Lung (tissue), 11 donors: ENCODE measurements at regions not wholly inside any gene's neighbourhood (a gene's known extent, or its start where the extent isn't known, plus 50 kb on each side); places are given as distances from the start of the nearest gene placed in this dataset.

Experiments used
- ATAC-seq: fragments of 200-7000 bp; cut with Tn5 transposase; one replicate; pipeline ENCODE4 v1.9.1; 2020; ENCODE audit warnings: moderate number of reproducible peaks; ENCODE audit not compliant: insufficient read depth, low FRiP score
- DNase-seq, 3 donors: peaks; one replicate each; pipeline ENCODE4 v3.0.0-alpha.2; 2013 to 2017
- H3K27ac ChIP-seq, 2 donors: one replicate each; pipeline ENCODE4 v1.5.1; 2013; ENCODE audit warnings: mild to moderate bottlenecking in 2 of 2, moderate library complexity in 2 of 2, control low read depth in 1 of 2, inconsistent platforms in 1 of 2, low read depth in 1 of 2, low read length in 1 of 2
- H3K27me3 ChIP-seq, 3 donors: one replicate each; pipeline ENCODE4 v1.5.1; 2013; ENCODE audit warnings: low read length in 2 of 3; ENCODE audit not compliant: control insufficient read depth in 3 of 3, insufficient read depth in 3 of 3
- H3K36me3 ChIP-seq, 4 donors: one replicate each; pipeline ENCODE4 v1.5.1; 2013; ENCODE audit warnings: low read length in 4 of 4, mild to moderate bottlenecking in 1 of 4, moderate library complexity in 1 of 4; ENCODE audit not compliant: control insufficient read depth in 4 of 4, insufficient read depth in 4 of 4
- H3K4me1 ChIP-seq, 5 donors: one replicate each; pipeline ENCODE4 v1.5.1; 2013; ENCODE audit warnings: low read length in 5 of 5, mild to moderate bottlenecking in 2 of 5, moderate library complexity in 1 of 5; ENCODE audit not compliant: control insufficient read depth in 5 of 5, insufficient read depth in 5 of 5
- H3K4me3 ChIP-seq: one replicate; pipeline ENCODE4 v1.5.1; 2013; ENCODE audit warnings: mild to moderate bottlenecking, control low read depth, moderate library complexity
- H3K9ac ChIP-seq, 2 donors: one replicate each; pipeline ENCODE4 v1.5.1; 2013; ENCODE audit warnings: low read length in 2 of 2, control low read depth in 1 of 2; ENCODE audit not compliant: insufficient read depth in 1 of 2
- H3K9me3 ChIP-seq, 4 donors: one replicate each; pipeline ENCODE4 v1.5.1; 2013; ENCODE audit warnings: low read length in 3 of 4, mild to moderate bottlenecking in 1 of 4, moderate library complexity in 1 of 4; ENCODE audit not compliant: control insufficient read depth in 4 of 4, insufficient read depth in 3 of 4
- WGBS, 2 donors: extraction: QIAGEN DNeasy Blood & Tissue Kit; methylation state at CpG; one replicate each; pipeline ENCODE4 v1.1.7; 2013; 5-methylcytosine and 5-hydroxymethylcytosine counted together
- TF ChIP-seq, protein P1 (sequence below): IDR thresholded peaks from 2 replicates; pipeline ENCODE4 v1.5.1; 2012; ENCODE audit warnings: mild to moderate bottlenecking; ENCODE audit errors: control extremely low read depth, extremely low read depth
- donor health status: control.
- donor health status: control.
- donor health status: Bipolar disorder and iron deficiency.
- donor health status: healthy.
- donor health status: DM: yes; HTN: yes; CAD: no.

DNA sequence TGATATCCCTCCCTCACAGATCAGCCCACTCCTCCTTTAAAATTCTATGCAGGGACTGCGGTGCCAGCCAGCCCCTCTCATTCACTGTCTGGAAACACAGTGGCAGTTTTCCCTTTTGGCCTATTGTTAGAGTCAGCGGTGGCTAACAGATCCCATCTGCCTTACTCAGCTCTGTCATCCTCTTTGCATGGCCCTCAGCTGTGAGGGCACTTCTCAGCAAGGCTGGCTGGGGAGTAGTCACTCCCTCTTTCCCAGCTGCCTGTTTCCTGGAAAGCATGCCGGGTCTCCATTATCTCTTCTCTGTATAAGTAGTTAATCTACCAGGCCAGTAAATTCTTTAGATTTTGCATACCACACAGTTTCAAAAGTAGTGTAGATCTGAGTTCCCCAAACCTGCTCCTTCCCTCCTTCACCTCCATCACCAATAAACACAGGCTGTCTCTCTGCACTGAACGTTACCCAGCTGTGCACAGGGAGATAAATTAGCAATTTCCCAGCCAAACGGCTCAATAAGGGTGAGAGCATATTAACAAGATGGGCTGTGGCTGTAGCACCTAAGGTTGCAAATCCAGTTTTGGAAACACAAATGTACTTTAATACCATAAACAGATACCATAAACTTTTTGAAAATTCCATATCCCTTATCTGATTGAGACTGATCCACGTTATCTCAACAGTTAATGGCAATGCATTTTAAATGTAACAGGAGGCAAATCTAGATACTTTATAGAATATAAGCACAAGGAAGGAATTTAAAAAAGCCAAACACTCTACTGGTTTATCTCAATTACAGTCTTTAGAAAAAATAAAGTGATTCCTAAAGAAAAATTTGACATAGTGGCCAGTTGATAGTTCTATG, 229.3 kb downstream of the ANKRD50 start:
- H3K9ac ChIP-seq, result peak overlapping the region in 1 of 2 donors; percentile 3
- DNase-seq, result peak; percentile 80 to 83 (median 81)
- no peak for ATAC-seq
- H3K27ac ChIP-seq, result no peak overlapping the region
- no peaks in the 10 kb centered on the region for H3K36me3 ChIP-seq
- no peaks in the 10 kb centered on the region for H3K9me3 ChIP-seq
- no peaks in the 10 kb centered on the region for H3K27me3 ChIP-seq
- H3K4me1 ChIP-seq, result peaks cover 0 to 27% (median 5%) of the 10 kb centered on the region in 5 donors
- WGBS, 2 donors, result 47 to 50% methylated on average over 6 of the region's 6 CpGs
- TF ChIP-seq, protein P1, sequence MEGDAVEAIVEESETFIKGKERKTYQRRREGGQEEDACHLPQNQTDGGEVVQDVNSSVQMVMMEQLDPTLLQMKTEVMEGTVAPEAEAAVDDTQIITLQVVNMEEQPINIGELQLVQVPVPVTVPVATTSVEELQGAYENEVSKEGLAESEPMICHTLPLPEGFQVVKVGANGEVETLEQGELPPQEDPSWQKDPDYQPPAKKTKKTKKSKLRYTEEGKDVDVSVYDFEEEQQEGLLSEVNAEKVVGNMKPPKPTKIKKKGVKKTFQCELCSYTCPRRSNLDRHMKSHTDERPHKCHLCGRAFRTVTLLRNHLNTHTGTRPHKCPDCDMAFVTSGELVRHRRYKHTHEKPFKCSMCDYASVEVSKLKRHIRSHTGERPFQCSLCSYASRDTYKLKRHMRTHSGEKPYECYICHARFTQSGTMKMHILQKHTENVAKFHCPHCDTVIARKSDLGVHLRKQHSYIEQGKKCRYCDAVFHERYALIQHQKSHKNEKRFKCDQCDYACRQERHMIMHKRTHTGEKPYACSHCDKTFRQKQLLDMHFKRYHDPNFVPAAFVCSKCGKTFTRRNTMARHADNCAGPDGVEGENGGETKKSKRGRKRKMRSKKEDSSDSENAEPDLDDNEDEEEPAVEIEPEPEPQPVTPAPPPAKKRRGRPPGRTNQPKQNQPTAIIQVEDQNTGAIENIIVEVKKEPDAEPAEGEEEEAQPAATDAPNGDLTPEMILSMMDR, result no peak
- no peak overlapping the region for H3K4me3 ChIP-seq

DNA sequence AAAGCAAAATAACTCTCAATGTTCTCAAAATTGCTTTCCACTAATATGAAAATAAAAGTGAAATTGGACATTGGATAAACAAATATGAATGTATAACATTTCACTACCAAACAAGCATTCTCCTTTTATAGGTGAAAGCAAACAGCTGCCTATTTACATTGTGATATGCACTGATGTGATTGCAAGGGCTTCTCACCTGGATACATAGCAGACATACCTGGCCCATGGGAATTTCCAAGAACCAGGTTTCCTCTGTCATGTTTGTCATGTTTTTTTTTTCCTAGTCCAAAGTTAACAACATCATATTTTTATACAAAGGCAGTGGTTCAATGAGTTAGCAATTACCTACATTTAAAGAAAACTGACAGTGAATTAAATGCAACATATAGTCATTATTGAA, 228.5 kb downstream of the ANKRD50 start:
- Histone ChIP-seq H3K27me3 (no peaks in the 10 kb centered on the region), H3K9ac (no peak overlapping the region), H3K27ac (no peak overlapping the region), H3K9me3 (no peaks in the 10 kb centered on the region), H3K4me3 (no peak overlapping the region), H3K36me3 (no peaks in the 10 kb centered on the region), H3K4me1 (peaks cover 0 to 24% (median 5%) of the 10 kb centered on the region in 5 donors)
- TF ChIP-seq, protein P1, result no peak
- ATAC-seq, result no peak
- DNase-seq, result no peak

GRCh38 chr4:124484940-124485339, 227.6 kb downstream of the ANKRD50 start:
- H3K9me3 ChIP-seq, result no peaks in the 10 kb centered on the region
- no peak overlapping the region for H3K4me3 ChIP-seq
- H3K36me3 ChIP-seq, result no peaks in the 10 kb centered on the region
- H3K4me1 ChIP-seq, result peaks cover 0 to 24% (median 5%) of the 10 kb centered on the region in 5 donors
- ATAC-seq (no peak), DNase-seq (no peak)
- H3K9ac ChIP-seq, result no peak overlapping the region
- WGBS, 2 donors, result 89 to 92% methylated on average over 2 of the region's 2 CpGs
- TF ChIP-seq, protein P1, result no peak
- no peaks in the 10 kb centered on the region for H3K27me3 ChIP-seq
- H3K27ac ChIP-seq, result no peak overlapping the region
